Stimulated activated naive CD8-positive, alpha-beta T cell treated with anti-CD3 and anti-CD28 coated beads, Interleukin-15, amount 100 ng/mL, for 72 hours (primary cell): ENCODE measurements at regions not wholly inside any gene's neighbourhood (a gene's known extent, or its start where the extent isn't known, plus 50 kb on each side); places are given as distances from the start of the nearest gene placed in this dataset.
A peak's percentile ranks its signal among the peaks of the same experiment; 100 is the strongest.
"Not testable (repeated sequence)": the region's sequence is repeated elsewhere in the genome, so short reads cannot be mapped to it uniquely, and the experiment has no call there.

Source experiments
- ATAC-seq: fragments of 150-1000 bp; cut with Tn5 transposase; 2 replicates; pipeline ENCODE4 v1.10.0; 2021; ENCODE audit warnings: mild to moderate bottlenecking, moderate library complexity
- DNase-seq, 2 donors: peaks; one replicate each; pipeline ENCODE4 v3.0.0; 2021 to 2022
- H3K27ac Mint-ChIP-seq, 2 donors: one replicate each; pipeline ENCODE4 v1.8.0; 2022; ENCODE audit warnings: mild to moderate bottlenecking in 2 of 2, mixed read lengths in 2 of 2, moderate library complexity in 2 of 2
- H3K27me3 Mint-ChIP-seq: one replicate; pipeline ENCODE4 v1.8.0; 2022; ENCODE audit warnings: mixed read lengths
- H3K4me1 Mint-ChIP-seq: one replicate; pipeline ENCODE4 v1.8.0; 2022; ENCODE audit warnings: mild to moderate bottlenecking, mixed read lengths
- H3K4me3 Mint-ChIP-seq, 2 donors: one replicate each; pipeline ENCODE4 v1.8.0; 2022; ENCODE audit warnings: mild to moderate bottlenecking in 2 of 2, mixed read lengths in 2 of 2, moderate library complexity in 1 of 2
- H3K9me3 Mint-ChIP-seq, 2 donors: one replicate each; pipeline ENCODE4 v1.8.0; 2022; ENCODE audit warnings: mixed read lengths in 2 of 2

- Mint-ChIP-seq H3K27me3 (no peaks in the 10 kb centered on the region), H3K9me3 (no peaks in the 10 kb centered on the region), H3K4me1 (peaks cover 5% of the 10 kb centered on the region), H3K4me3 (no peak overlapping the region), H3K27ac (no peak overlapping the region)
- DNase-seq: peak in 1 of 2 donors; percentile 5
- ATAC-seq: no peak
These were observed 125.4 kb downstream of the KIF26A start for GRCh38 chr14:104263675-104264358.

- Mint-ChIP-seq H3K4me1 (peaks cover 5% of the 10 kb centered on the region), H3K27me3 (peaks cover 8% of the 10 kb centered on the region), H3K9me3 (no peaks in the 10 kb centered on the region), H3K27ac (no peak overlapping the region), H3K4me3 (no peak overlapping the region)
- no peak for ATAC-seq
- peak in 1 of 2 donors; percentile 5 for DNase-seq
These were observed 126.3 kb downstream of the KIF26A start for GRCh38 chr14:104264495-104265265.

GRCh38 chr14:104265918-104266630 is 127.7 kb downstream of the KIF26A start:
- Mint-ChIP-seq H3K4me3 (no peak overlapping the region), H3K27ac (no peak overlapping the region), H3K27me3 (peaks cover 8% of the 10 kb centered on the region), H3K4me1 (peaks cover 5% of the 10 kb centered on the region), H3K9me3 (no peaks in the 10 kb centered on the region)
- no peak for ATAC-seq
- peak in 1 of 2 donors; percentile 3 for DNase-seq

- peak in 1 of 2 donors; percentile 4 for DNase-seq
- ATAC-seq: no peak
- H3K4me3 Mint-ChIP-seq: no peak overlapping the region
- peaks cover 8% of the 10 kb centered on the region for H3K27me3 Mint-ChIP-seq
- H3K27ac Mint-ChIP-seq: no peak overlapping the region
- H3K4me1 Mint-ChIP-seq: peaks cover 5% of the 10 kb centered on the region
- H3K9me3 Mint-ChIP-seq: no peaks in the 10 kb centered on the region
These were observed 128.5 kb downstream of the KIF26A start for GRCh38 chr14:104266631-104267575.

GRCh38 chr14:104267895-104268294 is 129.5 kb downstream of the KIF26A start:
- H3K9me3 Mint-ChIP-seq: no peaks in the 10 kb centered on the region
- H3K27me3 Mint-ChIP-seq: peaks cover 8% of the 10 kb centered on the region
- peaks cover 5% of the 10 kb centered on the region for H3K4me1 Mint-ChIP-seq
- DNase-seq: peak in 1 of 2 donors; percentile 6
- no peak for ATAC-seq
- H3K27ac Mint-ChIP-seq: peak overlapping the region; percentile 67 to 87
- H3K4me3 Mint-ChIP-seq: peak overlapping the region in 1 of 2 donors; percentile 62

GRCh38 chr14:104268295-104268694 is 129.9 kb downstream of the KIF26A start:
- H3K27me3 Mint-ChIP-seq: peaks cover 8% of the 10 kb centered on the region
- peaks cover 5% of the 10 kb centered on the region for H3K4me1 Mint-ChIP-seq
- H3K9me3 Mint-ChIP-seq: no peaks in the 10 kb centered on the region
- DNase-seq (no peak), ATAC-seq (no peak)
- H3K27ac Mint-ChIP-seq: peak overlapping the region; percentile 67 to 87
- H3K4me3 Mint-ChIP-seq: peak overlapping the region in 1 of 2 donors; percentile 62

GRCh38 chr14:104268725-104269436 is 130.5 kb downstream of the KIF26A start:
- Mint-ChIP-seq H3K27me3 (peaks cover 8% of the 10 kb centered on the region), H3K4me3 (no peak overlapping the region), H3K9me3 (no peaks in the 10 kb centered on the region), H3K4me1 (peaks cover 5% of the 10 kb centered on the region), H3K27ac (no peak overlapping the region)
- ATAC-seq (no peak), DNase-seq (peak in 1 of 2 donors; percentile 2)

GRCh38 chr14:104269511-104270241 is 131.3 kb downstream of the KIF26A start:
- H3K4me1 Mint-ChIP-seq, ATAC-seq, H3K27ac Mint-ChIP-seq, H3K9me3 Mint-ChIP-seq, H3K4me3 Mint-ChIP-seq, H3K27me3 Mint-ChIP-seq: not testable (repeated sequence)
- DNase-seq: peak in 1 of 2 donors; percentile 4

- no peak overlapping the region for H3K27ac Mint-ChIP-seq
- H3K9me3 Mint-ChIP-seq: no peaks in the 10 kb centered on the region
- ATAC-seq (no peak), DNase-seq (no peak)
- peaks cover 9% of the 10 kb centered on the region for H3K27me3 Mint-ChIP-seq
- H3K4me1 Mint-ChIP-seq: peaks cover 5% of the 10 kb centered on the region
- no peak overlapping the region for H3K4me3 Mint-ChIP-seq
These were observed 133.0 kb downstream of the KIF26A start for GRCh38 chr14:104271391-104271790.

GRCh38 chr14:104274806-104275205 is 136.4 kb downstream of the KIF26A start:
- Mint-ChIP-seq H3K4me1 (no peaks in the 10 kb centered on the region), H3K27ac (no peak overlapping the region), H3K4me3 (no peak overlapping the region), H3K27me3 (peaks cover 25% of the 10 kb centered on the region), H3K9me3 (no peaks in the 10 kb centered on the region)
- DNase-seq (no peak), ATAC-seq (no peak)

- Mint-ChIP-seq H3K27ac (no peak overlapping the region), H3K4me3 (no peak overlapping the region)
- ATAC-seq: no peak
These were observed 139.2 kb downstream of the KIF26A start for GRCh38 chr14:104277416-104278213.

GRCh38 chr14:104278214-104278534 is 139.8 kb downstream of the KIF26A start:
- Mint-ChIP-seq H3K4me3 (no peak overlapping the region), H3K4me1 (no peaks in the 10 kb centered on the region), H3K9me3 (no peaks in the 10 kb centered on the region), H3K27ac (no peak overlapping the region), H3K27me3 (peaks cover 25% of the 10 kb centered on the region)
- DNase-seq (peak in 1 of 2 donors; percentile 1), ATAC-seq (no peak)

More at GRCh38 chr14:104277416-104278213, 139.2 kb downstream of the KIF26A start:
- H3K9me3 Mint-ChIP-seq: no peaks in the 10 kb centered on the region
- no peaks in the 10 kb centered on the region for H3K4me1 Mint-ChIP-seq
- H3K27me3 Mint-ChIP-seq: peaks cover 25% of the 10 kb centered on the region
- peak in 1 of 2 donors; percentile 7 for DNase-seq
